K562 (cell line): ENCODE measurements at regions not wholly inside any gene's neighbourhood (a gene's known extent, or its start where the extent isn't known, plus 50 kb on each side); places are given as distances from the start of the nearest gene placed in this dataset.

Experiments used
- ATAC-seq: fragments of 200-7000 bp; cut with Tn5 transposase; 3 replicates; pipeline ENCODE4 v1.9.1; 2020; ENCODE audit warnings: moderate library complexity
- BruUV-seq: library from RNA; stranded (reverse); fragments of 400-500 nt; replicated peaks from 2 replicates; lab custom pipeline; 2021; lab: Mats Ljungman, UMichigan
- CTCF ChIA-PET: fragments of 300-600 bp; formaldehyde crosslinking; extraction: SDS; loops from one replicate; lab custom pipeline; 2021; ENCODE audit warnings: low intra/inter-chr PET ratio; lab: Yijun Ruan, JAX
- POLR2A ChIA-PET: fragments of 300-600, 350-650 bp; sonication (Branson Sonifier 250); formaldehyde crosslinking; extraction: SDS; loops from one replicate; lab custom pipeline; 2021; ENCODE audit warnings: antibody characterized with exemption, inconsistent platforms; lab: Yijun Ruan, JAX
- DNase-seq, 4 experiments: peaks; one replicate each; pipeline versions ENCODE4 v3.0.0 to v3.0.0-alpha.2; 2011 to 2018; ENCODE audit warnings: low spot score in 3 of 4, mixed read lengths in 3 of 4; ENCODE audit errors: extremely low read depth in 1 of 4
- FAIRE-seq: peaks from 2 replicates; lab custom pipeline; 2011; peaks lifted over from hg19 to GRCh38; lab: Jason Lieb, UNC
- H2AFZ ChIP-seq: 2 replicates; pipeline ENCODE4 v1.6.0; 2011; ENCODE audit warnings: low read depth, low read length, control low read depth, inconsistent platforms
- H3K27ac ChIP-seq: fragments of 200-600 bp; 3 replicates; pipeline ENCODE4 v1.8.0; 2011; ENCODE audit warnings: low read depth, mild to moderate bottlenecking, control low read depth, inconsistent platforms, low read length, moderate library complexity, mixed read lengths; ENCODE audit errors: extremely low read depth
- H3K27me3 ChIP-seq, 2 experiments: fragments of 300-600 bp in 1 of 2; 2 replicates in 1 of 2; 3 replicates in 1 of 2; pipeline versions ENCODE4 v1.6.0 to v1.8.0; 2011; ENCODE audit warnings: inconsistent platforms in 2 of 2, low read length in 2 of 2, mild to moderate bottlenecking in 1 of 2, mixed read lengths in 1 of 2, moderate library complexity in 1 of 2; ENCODE audit not compliant: control insufficient read depth in 2 of 2, insufficient read depth in 2 of 2
- H3K36me3 ChIP-seq: fragments of 300-600 bp; 3 replicates; pipeline ENCODE4 v1.8.0; 2011; ENCODE audit warnings: mild to moderate bottlenecking, low read length, inconsistent platforms; ENCODE audit not compliant: control insufficient read depth, insufficient read depth
- H3K4me1 ChIP-seq, 2 experiments: fragments of 200-600 bp in 1 of 2; replicated peaks in 1 of 2; 2 replicates in 1 of 2; 3 replicates in 1 of 2; pipeline versions ENCODE4 v1.5.1 to v1.8.0; 2011; ENCODE audit warnings: inconsistent platforms in 2 of 2, low read length in 2 of 2, mild to moderate bottlenecking in 1 of 2, mixed read lengths in 1 of 2, moderate library complexity in 1 of 2; ENCODE audit not compliant: control insufficient read depth in 2 of 2, insufficient read depth in 2 of 2
- H3K4me2 ChIP-seq: 2 replicates; pipeline ENCODE4 v1.6.1; 2011; ENCODE audit warnings: low read length, control low read depth, inconsistent platforms, mixed read lengths; ENCODE audit not compliant: insufficient read depth
- H3K4me3 ChIP-seq: fragments of 200-600 bp; sonication (generic), shearing (Covaris generic); 2 replicates; pipeline ENCODE4 v1.5.1; 2016; ENCODE audit warnings: control low read depth, inconsistent platforms
- H3K79me2 ChIP-seq: fragments of 200-600 bp; 3 replicates; pipeline ENCODE4 v1.8.0; 2011; ENCODE audit warnings: low read length, inconsistent platforms; ENCODE audit not compliant: control insufficient read depth, insufficient read depth
- H3K9ac ChIP-seq, 2 experiments: 2 replicates each; pipeline versions ENCODE4 v1.6.0 to v1.6.1; 2011; ENCODE audit warnings: low read depth in 2 of 2, low read length in 2 of 2, control low read depth in 1 of 2, inconsistent platforms in 1 of 2, mild to moderate bottlenecking in 1 of 2, mixed read lengths in 1 of 2; ENCODE audit not compliant: insufficient read depth in 1 of 2
- H3K9me1 ChIP-seq: one replicate; pipeline ENCODE4 v1.6.0; 2011; ENCODE audit warnings: inconsistent platforms, mild to moderate bottlenecking, low read length, moderate library complexity; ENCODE audit not compliant: control insufficient read depth, insufficient read depth
- H3K9me3 ChIP-seq: replicated peaks from 2 replicates; pipeline ENCODE4 v1.5.1; 2011; ENCODE audit warnings: low read depth, low read length, inconsistent platforms; ENCODE audit not compliant: control insufficient read depth, insufficient read depth
- H4K20me1 ChIP-seq: replicated peaks from 2 replicates; pipeline ENCODE4 v1.6.1; 2011; ENCODE audit warnings: low read length, inconsistent platforms, mixed read lengths; ENCODE audit not compliant: control insufficient read depth, insufficient read depth
- CCNT2 ChIP-seq: IDR thresholded peaks from 2 replicates; pipeline ENCODE4 v1.6.1; 2011; ENCODE audit warnings: borderline replicate concordance, low read depth, mild to moderate bottlenecking, moderate library complexity, mixed read lengths, low read length; ENCODE audit not compliant: insufficient read length; ENCODE audit errors: extremely low read depth
- CUX1 ChIP-seq: fragments of 200-800 bp; sonication (Bioruptor generic); IDR thresholded peaks from 2 replicates; pipeline ENCODE4 v1.6.1; 2016; ENCODE audit warnings: missing genetic modification characterization, missing compliant biosample characterization
- FOSL1 ChIP-seq: fragments of 200-800 bp; sonication (Bioruptor generic); conservative IDR thresholded peaks from 2 replicates; pipeline ENCODE4 v1.6.1; 2016; ENCODE audit warnings: missing genetic modification characterization, missing compliant biosample characterization
- GATA2 ChIP-seq: sonication (generic); formaldehyde crosslinking; IDR thresholded peaks from 2 replicates; pipeline ENCODE4 v1.4.0; 2020; ENCODE audit warnings: mild to moderate bottlenecking, missing genetic modification reagents
- WGBS: fragments of 100-300 bp; shearing (Covaris generic); methylation state at CpG from one replicate; pipeline ENCODE4 v1.1.6; 2016; ENCODE audit warnings: low coverage, mixed read lengths; ENCODE audit not compliant: insufficient coverage; ENCODE audit errors: missing lambda C conversion rate; 5-methylcytosine and 5-hydroxymethylcytosine counted together
- in situ Hi-C: fragments of 300-500 bp; cut with MboI; formaldehyde crosslinking; loops from 4 replicates; pipeline ENCODE4 v1.15.0; 2018; ENCODE audit warnings: inconsistent platforms, mixed read lengths
- intact Hi-C: fragments of 100-400 bp; cut with micrococcal nuclease; formaldehyde crosslinking; loops from 2 replicates; pipeline ENCODE4 v1.14.2; 2022

GRCh38 chr16:17949982-17950250 lies 386.6 kb downstream of the NPIPA8 start:
- Histone ChIP-seq H3K79me2 (no peaks in the 10 kb centered on the region), H3K4me3 (no peak overlapping the region), H3K27ac (no peak overlapping the region), H3K27me3 (no peaks in the 10 kb centered on the region), H2AFZ (no peak overlapping the region), H3K36me3 (no peaks in the 10 kb centered on the region), H3K9ac (no peak overlapping the region), H4K20me1 (no peaks in the 10 kb centered on the region), H3K4me2 (no peak overlapping the region; the same call in 1 of the 2 replicates), H3K4me1 (peaks cover 0 to 18% of the 10 kb centered on the region in 2 experiments; a peak in 2 of 5 replicates), H3K9me1 (peaks cover 3% of the 10 kb centered on the region), H3K9me3 (no peaks in the 10 kb centered on the region)
- ChIA-PET CTCF (no interaction called here), POLR2A (no interaction called here)
- intact Hi-C loops, result no loop called here
- in situ Hi-C loops, result no loop called here
- DNase-seq, result no peak
- FAIRE-seq, result peak; percentile 15
- BruUV-seq, result no TSS peak
- no peak for ATAC-seq
- WGBS, result 0% methylated on average over 4 of the region's 4 CpGs
- TF ChIP-seq FOSL1 (tag) (0 out of 2 replicates have a peak, but pooled peaks have one; percentile 26), CCNT2 (peak; percentile 19), CUX1 (CRISPR knock-in tag) (no peak), GATA2 (CRISPR knock-in tag) (no peak)
- TF ChIP-seq, all 486 proteins: peak for 2
